Natural killer cell (primary cell): ENCODE measurements at regions not wholly inside any gene's neighbourhood (a gene's known extent, or its start where the extent isn't known, plus 50 kb on each side); places are given as distances from the start of the nearest gene placed in this dataset.

Source experiments
- ATAC-seq, 3 donors: fragments of 150-1000 bp in 2 of 3; fragments of 200-7000 bp in 1 of 3; cut with Tn5 transposase; 1 replicate in 1 of 3; 2 replicates in 2 of 3; pipeline ENCODE4 v1.10.0; 2021; ENCODE audit warnings: mild to moderate bottlenecking in 2 of 3, moderate library complexity in 2 of 3
- DNase-seq, 2 donors: peaks; one replicate each; pipeline versions ENCODE4 v3.0.0 to v3.0.0-alpha.2; 2013 to 2021; ENCODE audit warnings: mixed read lengths in 1 of 2
- H3K27ac ChIP-seq: one replicate; pipeline ENCODE4 v1.5.1; 2013; ENCODE audit warnings: mild to moderate bottlenecking, low read length
- H3K27me3 ChIP-seq: one replicate; pipeline ENCODE4 v1.6.1; 2013; ENCODE audit warnings: low read length; ENCODE audit not compliant: control insufficient read depth, insufficient read depth
- H3K36me3 ChIP-seq: one replicate; pipeline ENCODE4 v1.6.1; 2013; ENCODE audit warnings: low read length; ENCODE audit not compliant: control insufficient read depth, insufficient read depth
- H3K4me1 ChIP-seq: one replicate; pipeline ENCODE4 v1.6.1; 2013; ENCODE audit warnings: low read length; ENCODE audit not compliant: control insufficient read depth, insufficient read depth
- H3K4me3 ChIP-seq: one replicate; pipeline ENCODE4 v1.5.1; 2013; ENCODE audit warnings: low read length
- H3K9me3 ChIP-seq: one replicate; pipeline ENCODE4 v1.6.1; 2013; ENCODE audit warnings: low read length; ENCODE audit not compliant: control insufficient read depth, insufficient read depth
- H3K27ac Mint-ChIP-seq, 2 donors: one replicate each; pipeline ENCODE4 v1.8.0; 2022; ENCODE audit warnings: mild to moderate bottlenecking in 2 of 2, mixed read lengths in 2 of 2, moderate library complexity in 1 of 2
- H3K27me3 Mint-ChIP-seq, 2 donors: one replicate each; pipeline ENCODE4 v1.8.0; 2022; ENCODE audit warnings: low read depth in 2 of 2, mixed read lengths in 2 of 2
- H3K36me3 Mint-ChIP-seq: one replicate; pipeline ENCODE4 v1.8.0; 2022; ENCODE audit warnings: mixed read lengths
- H3K4me1 Mint-ChIP-seq, 2 donors: one replicate each; pipeline ENCODE4 v1.8.0; 2022; ENCODE audit warnings: mixed read lengths in 2 of 2
- H3K4me3 Mint-ChIP-seq: one replicate; pipeline ENCODE4 v1.8.0; 2022; ENCODE audit warnings: mild to moderate bottlenecking, moderate library complexity, mixed read lengths
- H3K9me3 Mint-ChIP-seq, 2 donors: one replicate each; pipeline ENCODE4 v1.8.0; 2022; ENCODE audit warnings: mixed read lengths in 2 of 2
- CTCF ChIP-seq: fragments of 200-600 bp; IDR thresholded peaks from one replicate; pipeline ENCODE4 v1.8.0; 2022; ENCODE audit warnings: antibody characterized with exemption
- WGBS: methylation state at CpG from one replicate; pipeline ENCODE4 v1.1.7; 2013; ENCODE audit warnings: missing lambda C conversion rate; ENCODE audit not compliant: insufficient coverage; 5-methylcytosine and 5-hydroxymethylcytosine counted together
- intact Hi-C: fragments of 100-400 bp; cut with micrococcal nuclease; formaldehyde crosslinking; loops from one replicate; pipeline ENCODE4 v1.14.2; 2022

GRCh38 chr1:58096714-58097113 is 449.8 kb downstream of the OMA1 start:
- H3K9me3 Mint-ChIP-seq, result no peaks in the 10 kb centered on the region
- H3K4me1 ChIP-seq, result no peaks in the 10 kb centered on the region
- H3K27me3 Mint-ChIP-seq, result peaks cover 0 to under 1% of the 10 kb centered on the region in 2 donors
- no peak overlapping the region for H3K27ac Mint-ChIP-seq
- H3K4me3 Mint-ChIP-seq, result no peak overlapping the region
- H3K27ac ChIP-seq, result no peak overlapping the region
- no peaks in the 10 kb centered on the region for H3K36me3 Mint-ChIP-seq
- WGBS, result 90% methylated on average over 2 of the region's 2 CpGs
- H3K4me1 Mint-ChIP-seq, result no peaks in the 10 kb centered on the region
- intact Hi-C loops, result no loop called here
- ATAC-seq (no peak), DNase-seq (no peak)
- no peak for TF ChIP-seq CTCF
- H3K36me3 ChIP-seq, result no peaks in the 10 kb centered on the region
- no peaks in the 10 kb centered on the region for H3K9me3 ChIP-seq
- H3K4me3 ChIP-seq, result no peak overlapping the region
- H3K27me3 ChIP-seq, result no peaks in the 10 kb centered on the region

GRCh38 chr1:58095183-58095582 is 451.3 kb downstream of the OMA1 start:
- no peak overlapping the region for H3K27ac Mint-ChIP-seq
- no peak overlapping the region for H3K4me3 ChIP-seq
- H3K36me3 Mint-ChIP-seq, result no peaks in the 10 kb centered on the region
- no peaks in the 10 kb centered on the region for H3K9me3 Mint-ChIP-seq
- no peaks in the 10 kb centered on the region for H3K4me1 ChIP-seq
- ATAC-seq (no peak), DNase-seq (no peak)
- intact Hi-C loops, result no loop called here
- no peaks in the 10 kb centered on the region for H3K4me1 Mint-ChIP-seq
- no peaks in the 10 kb centered on the region for H3K27me3 ChIP-seq
- H3K27me3 Mint-ChIP-seq, result peaks cover 0 to 4% of the 10 kb centered on the region in 2 donors
- WGBS, result 96% methylated on average over 5 of the region's 5 CpGs
- no peaks in the 10 kb centered on the region for H3K9me3 ChIP-seq
- no peaks in the 10 kb centered on the region for H3K36me3 ChIP-seq
- H3K4me3 Mint-ChIP-seq, result no peak overlapping the region
- no peak overlapping the region for H3K27ac ChIP-seq
- TF ChIP-seq CTCF, result no peak

GRCh38 chr1:58094221-58094620 is 452.3 kb downstream of the OMA1 start:
- H3K27me3 Mint-ChIP-seq, result peaks cover 0 to 4% of the 10 kb centered on the region in 2 donors
- H3K36me3 ChIP-seq, result no peaks in the 10 kb centered on the region
- no peak for TF ChIP-seq CTCF
- no peaks in the 10 kb centered on the region for H3K4me1 ChIP-seq
- intact Hi-C loops, result no loop called here
- ATAC-seq (no peak), DNase-seq (no peak)
- H3K4me1 Mint-ChIP-seq, result no peaks in the 10 kb centered on the region
- H3K27ac ChIP-seq, result no peak overlapping the region
- H3K9me3 ChIP-seq, result no peaks in the 10 kb centered on the region
- no peaks in the 10 kb centered on the region for H3K9me3 Mint-ChIP-seq
- no peak overlapping the region for H3K4me3 ChIP-seq
- H3K4me3 Mint-ChIP-seq, result no peak overlapping the region
- no peaks in the 10 kb centered on the region for H3K27me3 ChIP-seq
- no peaks in the 10 kb centered on the region for H3K36me3 Mint-ChIP-seq
- H3K27ac Mint-ChIP-seq, result no peak overlapping the region
- WGBS, result 80% methylated on average over 1 of the region's 2 CpGs

GRCh38 chr1:58090640-58091039 is 455.9 kb downstream of the OMA1 start:
- H3K27ac Mint-ChIP-seq, result no peak overlapping the region
- no peaks in the 10 kb centered on the region for H3K9me3 Mint-ChIP-seq
- no peak overlapping the region for H3K4me3 Mint-ChIP-seq
- Histone ChIP-seq H3K36me3 (no peaks in the 10 kb centered on the region), H3K9me3 (no peaks in the 10 kb centered on the region), H3K4me1 (no peaks in the 10 kb centered on the region), H3K27me3 (no peaks in the 10 kb centered on the region), H3K4me3 (no peak overlapping the region), H3K27ac (no peak overlapping the region)
- no peak for TF ChIP-seq CTCF
- H3K4me1 Mint-ChIP-seq, result no peaks in the 10 kb centered on the region
- H3K36me3 Mint-ChIP-seq, result no peaks in the 10 kb centered on the region
- DNase-seq (no peak), ATAC-seq (no peak)
- WGBS, result 27% methylated on average over 1 of the region's 2 CpGs
- peaks cover 11 to 21% of the 10 kb centered on the region in 2 donors for H3K27me3 Mint-ChIP-seq
- intact Hi-C loops, result no loop called here
